ENCODE measurements at regions not wholly inside any gene's neighbourhood (a gene's known extent, or its start where the extent isn't known, plus 50 kb on each side); places are given as distances from the start of the nearest gene placed in this dataset.

- peak; percentile 86 for DNase-seq (ENCODE audit: low read depth, low spot score)
These were observed 156.8 kb upstream of the ARPP21 start for GRCh38 chr3:35482566-35482965.

GRCh38 chr3:35483131-35483530, 156.2 kb upstream of the ARPP21 start:
- no peak for DNase-seq (ENCODE audit: low read depth, low spot score)

- DNase-seq (ENCODE audit: low read depth, low spot score): no peak
These were observed 154.3 kb upstream of the ARPP21 start for GRCh38 chr3:35484929-35485530.

GRCh38 chr3:35486295-35486694, 153.0 kb upstream of the ARPP21 start:
- DNase-seq (ENCODE audit: low read depth, low spot score): no peak

- DNase-seq (ENCODE audit: low read depth, low spot score): no peak
These were observed 151.9 kb upstream of the ARPP21 start for GRCh38 chr3:35487376-35487775.

- no peak for DNase-seq (ENCODE audit: low read depth, low spot score)
These were observed 150.8 kb upstream of the ARPP21 start for GRCh38 chr3:35488526-35488925.

GRCh38 chr3:35492841-35493240, 146.5 kb upstream of the ARPP21 start:
- no peak for DNase-seq (ENCODE audit: low read depth, low spot score)

- peak; percentile 66 for DNase-seq (ENCODE audit: low read depth, low spot score)
These were observed 140.7 kb upstream of the ARPP21 start for GRCh38 chr3:35498506-35499210.

- DNase-seq (ENCODE audit: low read depth, low spot score): no peak
These were observed 138.5 kb upstream of the ARPP21 start for GRCh38 chr3:35500641-35501350.

GRCh38 chr3:35502699-35503098, 136.6 kb upstream of the ARPP21 start:
- no peak for DNase-seq (ENCODE audit: low read depth, low spot score)

- DNase-seq (ENCODE audit: low read depth, low spot score): peak; percentile 97
These were observed 134.1 kb upstream of the ARPP21 start for GRCh38 chr3:35505181-35505580.

GRCh38 chr3:35505772-35506171, 133.6 kb upstream of the ARPP21 start:
- no peak for DNase-seq (ENCODE audit: low read depth, low spot score)

- DNase-seq (ENCODE audit: low read depth, low spot score): no peak
These were observed 119.4 kb upstream of the ARPP21 start for GRCh38 chr3:35519936-35520335.

GRCh38 chr3:35521196-35521595, 118.1 kb upstream of the ARPP21 start:
- no peak for DNase-seq (ENCODE audit: low read depth, low spot score)

- DNase-seq (ENCODE audit: low read depth, low spot score): no peak
These were observed 116.9 kb upstream of the ARPP21 start for GRCh38 chr3:35522450-35522849.

GRCh38 chr3:35523074-35523473, 116.3 kb upstream of the ARPP21 start:
- DNase-seq (ENCODE audit: low read depth, low spot score): no peak

GRCh38 chr3:35523838-35524237, 115.5 kb upstream of the ARPP21 start:
- no peak for DNase-seq (ENCODE audit: low read depth, low spot score)

GRCh38 chr3:35524856-35525255, 114.5 kb upstream of the ARPP21 start:
- DNase-seq (ENCODE audit: low read depth, low spot score): no peak

GRCh38 chr3:35528728-35529127, 110.6 kb upstream of the ARPP21 start:
- DNase-seq (ENCODE audit: low read depth, low spot score): no peak

- DNase-seq (ENCODE audit: low read depth, low spot score): no peak
These were observed 110.0 kb upstream of the ARPP21 start for GRCh38 chr3:35529337-35529736.

- DNase-seq (ENCODE audit: low read depth, low spot score): no peak
These were observed 102.1 kb upstream of the ARPP21 start for GRCh38 chr3:35537265-35537664.

- DNase-seq (ENCODE audit: low read depth, low spot score): no peak
These were observed 94.3 kb upstream of the ARPP21 start for GRCh38 chr3:35544976-35545375.

- DNase-seq (ENCODE audit: low read depth, low spot score): no peak
These were observed 89.6 kb upstream of the ARPP21 start for GRCh38 chr3:35549690-35550089.
